ENCODE measurements at regions not wholly inside any gene's neighbourhood (a gene's known extent, or its start where the extent isn't known, plus 50 kb on each side); places are given as distances from the start of the nearest gene placed in this dataset.

DNA sequence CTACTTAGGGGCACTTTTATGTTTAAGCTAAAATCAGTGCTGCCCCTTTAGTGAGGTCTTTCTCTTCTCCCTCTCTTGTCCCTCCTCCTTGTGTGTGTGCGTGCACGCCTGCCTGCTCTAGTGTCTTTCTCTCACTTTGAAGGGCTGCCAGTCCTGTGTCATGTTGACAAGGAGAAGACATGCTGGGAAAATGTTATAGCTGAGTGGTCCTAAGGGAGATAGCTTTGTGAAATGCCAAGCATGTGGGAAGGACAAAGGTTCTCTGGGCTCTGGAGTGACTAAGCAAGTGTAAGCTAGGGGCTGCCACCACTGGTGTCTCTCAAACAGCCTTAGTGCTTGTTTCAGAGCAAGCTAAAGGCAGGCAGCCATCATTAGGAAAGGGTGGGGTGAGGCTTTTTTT lies 108.4 kb downstream of the EMP1 start:
- no peak for TF ChIP-seq IRF2 (CRISPR knock-in tag; IDR thresholded peaks at IDR 0.05)
- TF ChIP-seq ZNF543 (CRISPR knock-in tag; IDR thresholded peaks at IDR 0.05): no peak
- no peak for TF ChIP-seq ZNF253 (CRISPR knock-in tag; IDR thresholded peaks at IDR 0.05; ENCODE audit: borderline replicate concordance)
- TF ChIP-seq JUN (CRISPR knock-in tag; IDR thresholded peaks at IDR 0.05): no peak
- TF ChIP-seq, protein P1, sequence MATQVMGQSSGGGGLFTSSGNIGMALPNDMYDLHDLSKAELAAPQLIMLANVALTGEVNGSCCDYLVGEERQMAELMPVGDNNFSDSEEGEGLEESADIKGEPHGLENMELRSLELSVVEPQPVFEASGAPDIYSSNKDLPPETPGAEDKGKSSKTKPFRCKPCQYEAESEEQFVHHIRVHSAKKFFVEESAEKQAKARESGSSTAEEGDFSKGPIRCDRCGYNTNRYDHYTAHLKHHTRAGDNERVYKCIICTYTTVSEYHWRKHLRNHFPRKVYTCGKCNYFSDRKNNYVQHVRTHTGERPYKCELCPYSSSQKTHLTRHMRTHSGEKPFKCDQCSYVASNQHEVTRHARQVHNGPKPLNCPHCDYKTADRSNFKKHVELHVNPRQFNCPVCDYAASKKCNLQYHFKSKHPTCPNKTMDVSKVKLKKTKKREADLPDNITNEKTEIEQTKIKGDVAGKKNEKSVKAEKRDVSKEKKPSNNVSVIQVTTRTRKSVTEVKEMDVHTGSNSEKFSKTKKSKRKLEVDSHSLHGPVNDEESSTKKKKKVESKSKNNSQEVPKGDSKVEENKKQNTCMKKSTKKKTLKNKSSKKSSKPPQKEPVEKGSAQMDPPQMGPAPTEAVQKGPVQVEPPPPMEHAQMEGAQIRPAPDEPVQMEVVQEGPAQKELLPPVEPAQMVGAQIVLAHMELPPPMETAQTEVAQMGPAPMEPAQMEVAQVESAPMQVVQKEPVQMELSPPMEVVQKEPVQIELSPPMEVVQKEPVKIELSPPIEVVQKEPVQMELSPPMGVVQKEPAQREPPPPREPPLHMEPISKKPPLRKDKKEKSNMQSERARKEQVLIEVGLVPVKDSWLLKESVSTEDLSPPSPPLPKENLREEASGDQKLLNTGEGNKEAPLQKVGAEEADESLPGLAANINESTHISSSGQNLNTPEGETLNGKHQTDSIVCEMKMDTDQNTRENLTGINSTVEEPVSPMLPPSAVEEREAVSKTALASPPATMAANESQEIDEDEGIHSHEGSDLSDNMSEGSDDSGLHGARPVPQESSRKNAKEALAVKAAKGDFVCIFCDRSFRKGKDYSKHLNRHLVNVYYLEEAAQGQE (IDR thresholded peaks at IDR 0.05; ENCODE audit: borderline replicate concordance in 1 of 2, low read depth in 1 of 2, low read length in 2 of 2): no peak
- no peak for TF ChIP-seq POLR2A (IDR thresholded peaks at IDR 0.05; ENCODE audit: insufficient read depth in 1 of 2, low read depth in 2 of 2, low read length in 2 of 2)

Data from HepG2 (cell line).